IMR-90 (cell line): ENCODE measurements at regions not wholly inside any gene's neighbourhood (a gene's known extent, or its start where the extent isn't known, plus 50 kb on each side); places are given as distances from the start of the nearest gene placed in this dataset.
"Not testable (repeated sequence)": the region's sequence is repeated elsewhere in the genome, so short reads cannot be mapped to it uniquely, and the experiment has no call there.

ENCODE experiments used
- ATAC-seq: fragments of 200-7000 bp; cut with Tn5 transposase; 2 replicates; pipeline ENCODE4 v1.9.1; 2020; ENCODE audit warnings: low read depth, mild to moderate bottlenecking, moderate library complexity
- BruUV-seq: library from RNA; stranded (reverse); fragments of 400-500 nt; replicated peaks from 2 replicates; lab custom pipeline; 2021; lab: Mats Ljungman, UMichigan
- CTCF ChIA-PET: fragments of 300-600 bp; formaldehyde crosslinking; extraction: SDS; loops from one replicate; lab custom pipeline; 2021; ENCODE audit warnings: antibody characterized with exemption; lab: Yijun Ruan, JAX
- POLR2A ChIA-PET: fragments of 300-600 bp; sonication (Branson Sonifier 250); formaldehyde crosslinking; loops from one replicate; lab custom pipeline; 2022; ENCODE audit warnings: antibody characterized with exemption; ENCODE audit not compliant: unreplicated experiment; lab: Charles Lee
- DNase-seq: peaks from one replicate; pipeline ENCODE4 v3.0.0; 2013
- H2AFZ ChIP-seq: replicated peaks from 2 replicates; pipeline ENCODE3; 2013; ENCODE audit warnings: low read length, mild to moderate bottlenecking; ENCODE audit not compliant: poor library complexity
- H2AK5ac ChIP-seq: 2 replicates; pipeline ENCODE4 v1.6.1; 2013; ENCODE audit warnings: low read depth, low read length, inconsistent platforms
- H2AK9ac ChIP-seq: replicated peaks from 2 replicates; pipeline ENCODE3; 2013; ENCODE audit warnings: mild to moderate bottlenecking, low read depth, low read length, moderate library complexity; ENCODE audit not compliant: poor library complexity
- H2BK120ac ChIP-seq: 2 replicates; pipeline ENCODE4 v1.6.1; 2013; ENCODE audit warnings: low read depth, low read length, inconsistent platforms
- H2BK15ac ChIP-seq: 3 replicates; pipeline ENCODE4 v1.6.1; 2013; ENCODE audit warnings: low read depth, low read length, inconsistent platforms
- H2BK20ac ChIP-seq: 2 replicates; pipeline ENCODE4 v1.6.1; 2013; ENCODE audit warnings: low read depth, mild to moderate bottlenecking, inconsistent platforms, low read length, moderate library complexity
- H2BK5ac ChIP-seq: 2 replicates; pipeline ENCODE4 v1.6.1; 2013; ENCODE audit warnings: mild to moderate bottlenecking, low read depth, low read length, inconsistent platforms; ENCODE audit not compliant: poor library complexity, severe bottlenecking
- H3K14ac ChIP-seq: replicated peaks from 2 replicates; pipeline ENCODE4 v1.6.1; 2013; ENCODE audit warnings: low read depth, low read length, inconsistent platforms
- H3K18ac ChIP-seq: 2 replicates; pipeline ENCODE4 v1.6.1; 2013; ENCODE audit warnings: low read depth, low read length, control low read depth
- H3K23ac ChIP-seq: 2 replicates; pipeline ENCODE4 v1.6.1; 2013; ENCODE audit warnings: low read depth, low read length, inconsistent platforms
- H3K27ac ChIP-seq: 2 replicates; pipeline ENCODE4 v1.5.1; 2013; ENCODE audit warnings: mild to moderate bottlenecking, control low read depth, low read length; ENCODE audit not compliant: insufficient read depth
- H3K27me3 ChIP-seq: 2 replicates; pipeline ENCODE4 v1.6.1; 2013; ENCODE audit warnings: low read length; ENCODE audit not compliant: control insufficient read depth, insufficient read depth
- H3K36me3 ChIP-seq: 2 replicates; pipeline ENCODE4 v1.6.1; 2013; ENCODE audit warnings: low read length, mixed read lengths; ENCODE audit not compliant: control insufficient read depth, insufficient read depth
- H3K4ac ChIP-seq: 2 replicates; pipeline ENCODE4 v1.6.1; 2013; ENCODE audit warnings: low read depth, low read length, inconsistent platforms
- H3K4me1 ChIP-seq: 2 replicates; pipeline ENCODE4 v1.6.1; 2013; ENCODE audit warnings: low read length, mixed read lengths; ENCODE audit not compliant: control insufficient read depth, insufficient read depth
- H3K4me2 ChIP-seq: 2 replicates; pipeline ENCODE4 v1.6.1; 2013; ENCODE audit warnings: low read depth, mild to moderate bottlenecking, control low read depth, low read length, moderate library complexity
- H3K4me3 ChIP-seq: 2 replicates; pipeline ENCODE4 v1.5.1; 2013; ENCODE audit warnings: low read depth, mild to moderate bottlenecking, control low read depth, low read length, moderate library complexity; ENCODE audit not compliant: insufficient read depth
- H3K56ac ChIP-seq: 2 replicates; pipeline ENCODE4 v1.6.1; 2013; ENCODE audit warnings: low read length, inconsistent platforms; ENCODE audit not compliant: insufficient read depth; ENCODE audit errors: extremely low read depth
- H3K79me1 ChIP-seq, 2 experiments: 2 replicates each; pipeline ENCODE4 v1.6.1; 2013; ENCODE audit warnings: low read length in 2 of 2, inconsistent platforms in 1 of 2, low read depth in 1 of 2
- H3K9ac ChIP-seq: 2 replicates; pipeline ENCODE4 v1.6.1; 2013; ENCODE audit warnings: low read depth, low read length, control low read depth
- H3K9me1 ChIP-seq: 2 replicates; pipeline ENCODE4 v1.6.1; 2013; ENCODE audit warnings: low read length, inconsistent platforms; ENCODE audit not compliant: insufficient read depth
- H3K9me3 ChIP-seq: 2 replicates; pipeline ENCODE4 v1.6.1; 2013; ENCODE audit warnings: low read length; ENCODE audit not compliant: control insufficient read depth, insufficient read depth
- H4K20me1 ChIP-seq: 2 replicates; pipeline ENCODE4 v1.6.1; 2013; ENCODE audit warnings: low read length, inconsistent platforms; ENCODE audit not compliant: insufficient read depth
- H4K5ac ChIP-seq: 2 replicates; pipeline ENCODE4 v1.6.1; 2013; ENCODE audit warnings: mild to moderate bottlenecking, low read depth, low read length, control low read depth
- H4K8ac ChIP-seq, 2 experiments: 2 replicates each; pipeline ENCODE4 v1.6.1; 2013; ENCODE audit warnings: low read depth in 2 of 2, low read length in 2 of 2, control low read depth in 1 of 2, inconsistent platforms in 1 of 2
- H4K91ac ChIP-seq: 2 replicates; pipeline ENCODE4 v1.6.1; 2013; ENCODE audit warnings: low read depth, low read length, inconsistent platforms; ENCODE audit not compliant: insufficient read depth
- WGBS, 2 experiments: methylation state at CpG; one replicate each; pipeline versions ENCODE4 v1.1.5 to v1.1.7; 2013; ENCODE audit warnings: missing lambda C conversion rate in 2 of 2; ENCODE audit not compliant: insufficient read length in 1 of 2; ENCODE audit errors: extremely low coverage in 2 of 2; 5-methylcytosine and 5-hydroxymethylcytosine counted together
- dilution Hi-C: fragments of 300-500 bp; cut with HindIII; formaldehyde crosslinking; loops from one replicate; pipeline ENCODE4 v1.14.3; 2018; ENCODE audit warnings: low sequenced_read_pairs; ENCODE audit not compliant: unreplicated experiment
- in situ Hi-C: fragments of 300-500 bp; cut with MboI; formaldehyde crosslinking; loops from 3 replicates; pipeline ENCODE4 v1.14.3; 2019; ENCODE audit warnings: low sequenced_read_pairs, inconsistent platforms, mixed read lengths
- intact Hi-C: fragments of 100-400 bp; cut with micrococcal nuclease; formaldehyde crosslinking; loops from 2 replicates; pipeline ENCODE4 v1.10.0; 2022

GRCh38 chr2:152279367-152279766, 55.6 kb upstream of the FMNL2 start:
- H3K4me1 ChIP-seq, H3K14ac ChIP-seq, H2AK9ac ChIP-seq, ATAC-seq, H4K5ac ChIP-seq, in situ Hi-C loops, H4K20me1 ChIP-seq, H3K18ac ChIP-seq, H3K56ac ChIP-seq, H3K23ac ChIP-seq, H4K8ac ChIP-seq, dilution Hi-C loops, H3K36me3 ChIP-seq, H4K91ac ChIP-seq, H3K9ac ChIP-seq, H3K9me1 ChIP-seq, H2BK120ac ChIP-seq, intact Hi-C loops, H3K27me3 ChIP-seq, POLR2A ChIA-PET, H2BK20ac ChIP-seq, H3K79me1 ChIP-seq, DNase-seq, H2BK15ac ChIP-seq, H2AFZ ChIP-seq, BruUV-seq, H2AK5ac ChIP-seq, H3K9me3 ChIP-seq, H3K4ac ChIP-seq, H3K4me3 ChIP-seq, H2BK5ac ChIP-seq, H3K4me2 ChIP-seq, H3K27ac ChIP-seq: not testable (repeated sequence)
- WGBS, 2 experiments, result no CpG with 5 or more reads among the region's 2 CpGs
- CTCF ChIA-PET, result interaction anchor here (0.6 kb wide), 1 partner anchor 64 kb away, joined by 3 read pairs; no protein-coding TSS in a partner anchor
